PC-9 (cell line): ENCODE measurements at regions not wholly inside any gene's neighbourhood (a gene's known extent, or its start where the extent isn't known, plus 50 kb on each side); places are given as distances from the start of the nearest gene placed in this dataset.

Experiments used
- CTCF ChIP-seq: fragments of 200-600 bp; sonication (generic); conservative IDR thresholded peaks from 2 replicates; pipeline ENCODE4 v1.6.1; 2017; ENCODE audit warnings: mixed run types, antibody characterized with exemption, mild to moderate bottlenecking, moderate library complexity
- EZH2 ChIP-seq: fragments of 200-600 bp; sonication (generic); IDR thresholded peaks from 2 replicates; pipeline ENCODE4 v1.8.0; 2017; ENCODE audit warnings: antibody characterized with exemption, low read depth

GRCh38 chr14:44422699-44423098 is 84.4 kb downstream of the FSCB start:
- TF ChIP-seq CTCF (no peak), EZH2 (no peak)
